Nephron progenitor cell (in vitro differentiated cells): ENCODE measurements at regions not wholly inside any gene's neighbourhood (a gene's known extent, or its start where the extent isn't known, plus 50 kb on each side); places are given as distances from the start of the nearest gene placed in this dataset.
"Not testable (repeated sequence)": the region's sequence is repeated elsewhere in the genome, so short reads cannot be mapped to it uniquely, and the experiment has no call there.

ENCODE experiments used
- DNase-seq: peaks from one replicate; pipeline ENCODE4 v3.0.0; 2021
- H3K27ac Mint-ChIP-seq: 2 replicates; pipeline ENCODE4 v1.8.0; 2021; ENCODE audit warnings: mild to moderate bottlenecking, moderate library complexity, mixed read lengths
- H3K27me3 Mint-ChIP-seq: 2 replicates; pipeline ENCODE4 v1.8.0; 2021; ENCODE audit warnings: mild to moderate bottlenecking, low read depth, mixed read lengths; ENCODE audit not compliant: poor library complexity
- H3K36me3 Mint-ChIP-seq: 2 replicates; pipeline ENCODE4 v1.8.0; 2021; ENCODE audit warnings: low read depth, mixed read lengths
- H3K4me1 Mint-ChIP-seq: 2 replicates; pipeline ENCODE4 v1.8.0; 2021; ENCODE audit warnings: mixed read lengths
- H3K4me3 Mint-ChIP-seq: 2 replicates; pipeline ENCODE4 v1.8.0; 2021; ENCODE audit warnings: mild to moderate bottlenecking, moderate library complexity, mixed read lengths
- H3K9me3 Mint-ChIP-seq: 2 replicates; pipeline ENCODE4 v1.8.0; 2021; ENCODE audit warnings: mild to moderate bottlenecking, moderate library complexity, mixed read lengths
- TF ChIP-seq, protein P1 (sequence below): fragments of 200-600 bp; sonication (generic); IDR thresholded peaks from 2 replicates; pipeline ENCODE4 v1.5.0; 2021; ENCODE audit warnings: antibody characterized with exemption

DNA sequence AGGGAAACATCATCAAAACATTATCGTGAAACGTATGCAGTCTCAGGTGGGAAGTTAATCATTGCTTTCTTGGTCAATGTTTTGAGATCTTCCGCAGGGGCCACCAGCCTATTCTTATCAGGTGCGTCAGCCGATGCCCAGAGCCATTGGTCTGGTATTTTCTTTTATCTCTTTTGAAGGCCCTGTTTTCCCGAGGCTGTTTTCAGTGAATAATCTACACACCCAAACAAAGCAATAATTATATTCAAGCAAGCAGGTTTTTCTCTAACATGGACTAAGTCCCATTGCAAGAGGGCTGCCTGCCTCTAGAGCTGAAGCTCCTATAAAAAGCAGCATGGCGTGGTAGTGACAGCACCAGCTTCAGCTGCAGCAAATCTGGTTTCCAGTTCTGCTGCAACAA, 430.0 kb upstream of the ID2 start:
- peaks cover 7% of the 10 kb centered on the region for H3K27me3 Mint-ChIP-seq
- H3K4me1 Mint-ChIP-seq, result peaks cover 24% of the 10 kb centered on the region
- peaks cover 8% of the 10 kb centered on the region for H3K36me3 Mint-ChIP-seq
- no peak overlapping the region for H3K4me3 Mint-ChIP-seq
- H3K27ac Mint-ChIP-seq, result no peak overlapping the region
- no peak for DNase-seq
- TF ChIP-seq, protein P1, sequence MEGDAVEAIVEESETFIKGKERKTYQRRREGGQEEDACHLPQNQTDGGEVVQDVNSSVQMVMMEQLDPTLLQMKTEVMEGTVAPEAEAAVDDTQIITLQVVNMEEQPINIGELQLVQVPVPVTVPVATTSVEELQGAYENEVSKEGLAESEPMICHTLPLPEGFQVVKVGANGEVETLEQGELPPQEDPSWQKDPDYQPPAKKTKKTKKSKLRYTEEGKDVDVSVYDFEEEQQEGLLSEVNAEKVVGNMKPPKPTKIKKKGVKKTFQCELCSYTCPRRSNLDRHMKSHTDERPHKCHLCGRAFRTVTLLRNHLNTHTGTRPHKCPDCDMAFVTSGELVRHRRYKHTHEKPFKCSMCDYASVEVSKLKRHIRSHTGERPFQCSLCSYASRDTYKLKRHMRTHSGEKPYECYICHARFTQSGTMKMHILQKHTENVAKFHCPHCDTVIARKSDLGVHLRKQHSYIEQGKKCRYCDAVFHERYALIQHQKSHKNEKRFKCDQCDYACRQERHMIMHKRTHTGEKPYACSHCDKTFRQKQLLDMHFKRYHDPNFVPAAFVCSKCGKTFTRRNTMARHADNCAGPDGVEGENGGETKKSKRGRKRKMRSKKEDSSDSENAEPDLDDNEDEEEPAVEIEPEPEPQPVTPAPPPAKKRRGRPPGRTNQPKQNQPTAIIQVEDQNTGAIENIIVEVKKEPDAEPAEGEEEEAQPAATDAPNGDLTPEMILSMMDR, result no peak
- H3K9me3 Mint-ChIP-seq, result peaks cover 21% of the 10 kb centered on the region

DNA sequence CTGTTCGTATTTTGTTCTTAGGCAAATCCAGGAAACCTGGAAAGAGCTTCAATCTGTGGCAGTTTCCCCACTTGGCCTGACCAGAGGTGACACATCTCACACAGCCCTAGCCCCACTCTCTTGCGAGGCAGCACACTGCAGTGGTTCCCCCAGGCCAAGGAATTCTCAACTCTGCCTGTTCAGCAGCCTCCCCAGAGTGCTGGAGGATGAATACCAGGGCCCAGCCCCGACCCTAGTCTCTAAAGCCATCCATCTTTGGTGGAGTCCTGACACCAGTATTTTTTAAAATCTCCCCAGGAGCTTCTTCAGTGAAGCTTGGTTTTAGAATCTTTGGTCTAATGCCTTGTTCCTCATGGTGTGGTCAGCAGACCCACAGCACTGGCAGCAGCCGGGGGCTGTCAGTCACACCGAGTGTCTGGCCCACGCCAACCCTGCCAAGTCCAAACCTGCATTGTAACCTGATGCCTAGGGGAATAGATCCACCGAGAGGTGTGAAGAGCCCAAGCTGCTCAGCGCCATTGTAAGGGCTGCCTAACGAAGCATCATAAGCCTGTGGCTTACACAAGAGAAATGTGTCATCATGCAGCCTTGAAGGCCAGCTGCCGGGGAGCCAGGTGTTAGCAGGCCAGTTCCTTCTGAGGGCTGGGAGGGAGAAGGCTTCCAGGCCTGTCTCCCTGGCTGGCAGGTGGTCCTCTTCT, 428.7 kb upstream of the ID2 start:
- Mint-ChIP-seq H3K4me3 (no peak overlapping the region), H3K9me3 (peaks cover 21% of the 10 kb centered on the region), H3K36me3 (peaks cover 8% of the 10 kb centered on the region), H3K4me1 (peaks cover 24% of the 10 kb centered on the region), H3K27me3 (peaks cover 7% of the 10 kb centered on the region), H3K27ac (no peak overlapping the region)
- no peak for DNase-seq
- TF ChIP-seq, protein P1, result no peak

DNA sequence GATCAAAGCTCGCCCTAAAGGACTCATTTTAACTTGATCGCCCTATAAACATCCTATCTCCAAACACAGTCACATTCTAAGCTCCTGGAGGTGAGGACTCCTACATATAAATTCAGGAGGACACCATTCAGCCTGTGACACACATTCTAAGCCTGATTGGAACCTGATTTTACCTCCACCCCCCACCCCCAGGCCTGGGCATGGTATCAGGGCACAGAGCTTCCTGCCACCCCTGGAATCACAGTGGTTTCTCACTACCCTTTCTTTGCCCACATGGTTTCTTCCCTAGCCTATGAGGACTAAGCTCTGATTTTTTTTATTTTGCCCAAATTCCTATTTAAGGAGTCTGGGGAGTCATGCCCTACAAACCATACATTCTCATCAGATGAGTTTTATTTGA, 428.1 kb upstream of the ID2 start:
- TF ChIP-seq, protein P1, result no peak
- Mint-ChIP-seq H3K27ac (peak overlapping the region; percentile 30), H3K4me1 (peaks cover 24% of the 10 kb centered on the region)

DNA sequence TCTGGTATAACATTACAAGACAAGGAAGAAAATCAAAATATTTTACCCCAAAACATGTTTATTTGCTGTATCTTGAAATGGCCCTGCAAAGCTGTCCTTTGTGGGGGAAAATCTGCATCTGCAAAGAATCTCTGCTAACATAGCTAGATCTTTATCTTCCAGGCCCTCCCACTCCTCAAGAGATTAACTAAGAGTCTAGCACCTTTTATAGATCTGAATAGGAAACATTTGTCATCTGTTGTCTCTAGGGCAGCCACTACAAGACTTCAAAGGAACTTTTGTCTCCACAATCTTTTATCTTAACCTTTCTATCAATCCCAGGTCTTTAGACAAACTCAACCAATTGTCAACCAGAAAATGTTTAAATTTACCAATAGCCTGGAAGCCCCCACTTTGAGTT, 427.6 kb upstream of the ID2 start:
- Mint-ChIP-seq H3K4me1 (peaks cover 24% of the 10 kb centered on the region), H3K9me3 (peaks cover 21% of the 10 kb centered on the region)
- not testable (repeated sequence) for H3K36me3 Mint-ChIP-seq, DNase-seq, H3K27ac Mint-ChIP-seq, H3K27me3 Mint-ChIP-seq, H3K4me3 Mint-ChIP-seq

More for the DNA sequence above, 428.1 kb upstream of the ID2 start:
- H3K27me3 Mint-ChIP-seq, result peaks cover 7% of the 10 kb centered on the region
- DNase-seq, result no peak
- peaks cover 8% of the 10 kb centered on the region for H3K36me3 Mint-ChIP-seq
- no peak overlapping the region for H3K4me3 Mint-ChIP-seq
- peaks cover 21% of the 10 kb centered on the region for H3K9me3 Mint-ChIP-seq

DNA sequence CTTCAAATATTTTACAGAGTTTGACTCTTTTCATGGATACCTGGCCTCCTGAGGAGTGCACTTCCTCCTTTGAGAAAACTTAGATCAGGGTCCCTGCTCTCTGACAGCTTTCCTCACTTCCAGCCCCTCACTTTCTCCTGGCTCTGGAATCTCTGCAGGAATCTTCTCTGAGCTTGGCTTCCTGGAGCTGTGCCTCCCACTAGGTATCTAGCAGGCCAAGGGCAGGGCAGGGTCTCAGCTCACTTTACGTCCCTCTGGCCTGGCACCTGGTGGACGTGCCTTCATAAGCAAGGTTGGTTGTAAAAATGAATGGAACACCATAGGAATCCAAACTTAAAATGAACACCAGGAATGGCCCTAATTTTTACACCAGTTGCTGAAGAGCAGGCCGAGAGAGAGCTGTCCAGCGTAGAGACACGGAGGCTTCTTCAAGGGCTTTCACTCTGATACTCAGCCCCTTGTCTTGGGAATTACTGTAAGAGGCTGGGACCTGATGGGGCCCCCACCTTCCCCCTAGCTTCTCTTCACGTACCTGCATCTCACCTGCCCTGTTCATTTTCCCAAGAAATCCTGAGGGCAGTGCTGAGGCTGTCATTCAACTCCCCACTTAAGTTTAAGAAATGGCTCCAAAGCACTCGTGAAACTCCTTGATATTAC, 426.9 kb upstream of the ID2 start:
- Mint-ChIP-seq H3K9me3 (peaks cover 18% of the 10 kb centered on the region), H3K27me3 (peaks cover 7% of the 10 kb centered on the region), H3K36me3 (peaks cover 8% of the 10 kb centered on the region), H3K27ac (no peak overlapping the region), H3K4me3 (no peak overlapping the region), H3K4me1 (peaks cover 24% of the 10 kb centered on the region)
- TF ChIP-seq, protein P1, result no peak
- no peak for DNase-seq

DNA sequence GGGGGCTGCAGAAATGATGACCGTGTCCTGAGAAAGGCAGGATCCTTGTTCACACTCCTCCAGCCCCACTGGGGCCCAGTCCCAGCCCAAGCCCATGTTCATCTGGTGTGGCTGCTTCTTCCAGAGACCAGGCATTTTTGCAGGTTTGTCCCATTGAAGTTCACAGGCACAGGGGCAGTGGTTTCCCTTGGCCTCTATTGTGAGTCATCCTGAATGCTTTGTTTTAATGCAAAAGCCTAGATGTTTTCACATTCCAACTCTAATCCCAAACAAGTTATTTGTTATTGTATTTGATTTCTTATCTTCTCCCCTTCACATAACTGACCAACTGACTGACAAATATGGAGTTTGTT, 426.4 kb upstream of the ID2 start:
- Mint-ChIP-seq H3K36me3 (peaks cover 5% of the 10 kb centered on the region), H3K4me3 (no peak overlapping the region), H3K9me3 (peaks cover 13% of the 10 kb centered on the region), H3K4me1 (peaks cover 24% of the 10 kb centered on the region), H3K27ac (no peak overlapping the region), H3K27me3 (peaks cover 7% of the 10 kb centered on the region)
- TF ChIP-seq, protein P1, result no peak
- no peak for DNase-seq
